ENCODE measurements at regions not wholly inside any gene's neighbourhood (a gene's known extent, or its start where the extent isn't known, plus 50 kb on each side); places are given as distances from the start of the nearest gene placed in this dataset.

GRCh38 chr13:40080676-40081075, 425.2 kb downstream of the COG6 start:
- DNase-seq (ENCODE audit: low spot score) = no peak
- Mint-ChIP-seq H3K4me3 (no peak overlapping the region), H3K27me3 (ENCODE audit: insufficient read depth, low read depth, poor library complexity) (no peaks in the 10 kb centered on the region), H3K36me3 (ENCODE audit: low read depth) (no peaks in the 10 kb centered on the region), H3K9me3 (peaks cover 7% of the 10 kb centered on the region; the same call in 2 of the 3 replicates), H3K4me1 (peaks cover 4% of the 10 kb centered on the region; the same call in 2 of the 3 replicates), H3K27ac (no peak overlapping the region)
- Histone ChIP-seq H3K27ac (ENCODE audit: low read depth) (no peak overlapping the region), H3K4me3 (no peak overlapping the region), H3K4me2 (no peak overlapping the region), H3K9me2 (ENCODE audit: insufficient read depth) (no peaks in the 10 kb centered on the region; the same call in 1 of the 2 replicates), H2AFZ (no peak overlapping the region), H3F3A (replicated peaks; ENCODE audit: low read depth) (no peaks in the 10 kb centered on the region), H3K36me3 (ENCODE audit: insufficient read depth) (no peaks in the 10 kb centered on the region; the same call in 1 of the 2 replicates), H4K20me1 (replicated peaks; ENCODE audit: insufficient read depth) (no peaks in the 10 kb centered on the region), H3K27me3 (ENCODE audit: insufficient read depth) (no peaks in the 10 kb centered on the region), H3K4me1 (ENCODE audit: insufficient read depth) (peaks cover under 1% of the 10 kb centered on the region; the same call in 1 of the 2 replicates), H3K79me2 (replicated peaks; ENCODE audit: insufficient read depth) (no peaks in the 10 kb centered on the region)
- no peak for TF ChIP-seq EZH2phosphoT487 (IDR thresholded peaks at IDR 0.05; ENCODE audit: unreplicated experiment)
- no peak for ATAC-seq

- no peaks in the 10 kb centered on the region; the same call in 1 of the 2 replicates for H3K36me3 ChIP-seq (ENCODE audit: insufficient read depth)
- H3F3A ChIP-seq (replicated peaks; ENCODE audit: low read depth) = no peaks in the 10 kb centered on the region
- no peaks in the 10 kb centered on the region for H4K20me1 ChIP-seq (replicated peaks; ENCODE audit: insufficient read depth)
- peaks cover 13% of the 10 kb centered on the region for H3K4me1 ChIP-seq (ENCODE audit: insufficient read depth)
- H3K9me2 ChIP-seq (ENCODE audit: insufficient read depth) = no peaks in the 10 kb centered on the region; the same call in 1 of the 2 replicates
- no peaks in the 10 kb centered on the region for H3K27me3 ChIP-seq (ENCODE audit: insufficient read depth)
- H3K36me3 Mint-ChIP-seq (ENCODE audit: low read depth) = no peaks in the 10 kb centered on the region
- no peaks in the 10 kb centered on the region for H3K79me2 ChIP-seq (replicated peaks; ENCODE audit: insufficient read depth)
- H3K4me1 Mint-ChIP-seq = peaks cover 18% of the 10 kb centered on the region
- H3K4me2 ChIP-seq = no peak overlapping the region
- no peak for ATAC-seq
- H3K9me3 Mint-ChIP-seq = peaks cover 7% of the 10 kb centered on the region; the same call in 2 of the 3 replicates
- H3K27ac Mint-ChIP-seq = no peak overlapping the region
- no peak overlapping the region for H2AFZ ChIP-seq
- no peak overlapping the region for H3K4me3 ChIP-seq
- H3K27ac ChIP-seq (ENCODE audit: low read depth) = no peak overlapping the region
- peak; percentile 21 to 25; a peak in 2 of 4 replicates for TF ChIP-seq CTCF (conservative IDR thresholded peaks at IDR 0.05; ENCODE audit: low read depth in 2 of 2)
- no peak for TF ChIP-seq ZNF462 (CRISPR knock-in tag; IDR thresholded peaks at IDR 0.05)
- no peak overlapping the region for H3K4me3 Mint-ChIP-seq
- no peak for DNase-seq (ENCODE audit: low spot score)
- H3K27me3 Mint-ChIP-seq (ENCODE audit: insufficient read depth, low read depth, poor library complexity) = peaks cover 6% of the 10 kb centered on the region
Measured at GRCh38 chr13:40082639-40083038, 427.2 kb downstream of the COG6 start.

Measured in GM23338 (cell line).